Urinary bladder (tissue), 3 donors: ENCODE measurements at regions not wholly inside any gene's neighbourhood (a gene's known extent, or its start where the extent isn't known, plus 50 kb on each side); places are given as distances from the start of the nearest gene placed in this dataset.
"Not testable (repeated sequence)": the region's sequence is repeated elsewhere in the genome, so short reads cannot be mapped to it uniquely, and the experiment has no call there.

ENCODE experiments used
- DNase-seq: peaks from one replicate; pipeline ENCODE4 v3.0.0-alpha.2; 2015; ENCODE audit errors: extremely low spot score
- H3K27ac ChIP-seq: one replicate; pipeline ENCODE4 v1.5.1; 2013; ENCODE audit warnings: low read depth, mild to moderate bottlenecking, moderate library complexity
- H3K36me3 ChIP-seq: one replicate; pipeline ENCODE4 v1.6.1; 2013; ENCODE audit warnings: mild to moderate bottlenecking, moderate library complexity; ENCODE audit not compliant: insufficient read depth
- H3K4me1 ChIP-seq: one replicate; pipeline ENCODE4 v1.6.1; 2013; ENCODE audit warnings: mild to moderate bottlenecking, moderate library complexity; ENCODE audit not compliant: insufficient read depth
- H3K4me3 ChIP-seq: one replicate; pipeline ENCODE4 v1.5.1; 2013; ENCODE audit warnings: low read depth, low read length
- WGBS: extraction: QIAGEN DNeasy Blood & Tissue Kit; methylation state at CpG from one replicate; pipeline ENCODE4 v1.1.7; 2013; 5-methylcytosine and 5-hydroxymethylcytosine counted together
- donor health status: healthy with polysubstance abuse.
- donor health status: healthy.

DNA sequence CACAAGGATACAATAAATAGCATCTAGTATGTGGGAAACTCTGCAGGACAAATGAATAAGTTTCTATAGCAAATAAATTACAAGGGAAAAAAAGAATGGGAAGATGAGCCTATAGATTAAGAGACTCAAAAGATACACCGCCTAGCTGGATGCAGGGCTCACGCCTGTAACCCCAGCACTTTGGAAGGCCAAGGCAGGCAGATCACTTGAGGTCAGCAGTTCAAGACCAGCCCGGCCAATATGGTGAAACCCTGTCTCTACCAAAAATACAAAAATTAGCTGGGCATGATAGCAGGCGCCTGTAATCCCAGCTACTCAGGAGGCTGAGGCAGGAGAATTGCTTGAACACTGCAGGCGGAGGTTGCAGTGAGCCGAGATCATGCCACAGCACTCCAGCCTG, 95.1 kb upstream of the BARHL2 start:
- DNase-seq, H3K4me1 ChIP-seq, H3K36me3 ChIP-seq, H3K27ac ChIP-seq, H3K4me3 ChIP-seq: not testable (repeated sequence)
- WGBS = 77% methylated on average over 6 of the region's 6 CpGs

DNA sequence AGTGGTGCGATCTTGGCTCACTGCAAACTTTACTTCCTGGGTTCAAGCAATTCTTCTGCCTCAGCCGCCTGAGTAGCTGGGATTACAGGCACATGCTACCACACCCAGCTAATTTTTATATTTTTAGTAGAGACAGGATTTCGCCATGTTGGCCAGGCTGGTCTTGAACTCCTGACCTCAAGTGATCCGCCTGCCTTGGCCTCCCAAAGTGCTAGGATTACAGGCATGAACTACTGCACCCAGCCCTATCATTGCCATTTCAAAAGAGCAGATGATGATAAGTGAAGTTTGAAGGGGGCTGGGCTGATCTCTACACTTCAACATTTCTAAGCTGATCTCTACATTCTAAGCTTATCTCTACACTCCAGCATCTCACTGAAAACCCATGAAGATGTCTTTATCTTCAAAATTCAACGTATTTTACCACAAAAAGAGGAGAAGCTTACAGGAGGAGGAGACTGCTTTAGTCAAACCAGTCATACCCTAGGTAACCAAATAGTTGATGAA, 94.4 kb upstream of the BARHL2 start:
- not testable (repeated sequence) for H3K36me3 ChIP-seq, DNase-seq, H3K4me3 ChIP-seq, H3K4me1 ChIP-seq, H3K27ac ChIP-seq
- 57% methylated on average over 5 of the region's 5 CpGs for WGBS

DNA sequence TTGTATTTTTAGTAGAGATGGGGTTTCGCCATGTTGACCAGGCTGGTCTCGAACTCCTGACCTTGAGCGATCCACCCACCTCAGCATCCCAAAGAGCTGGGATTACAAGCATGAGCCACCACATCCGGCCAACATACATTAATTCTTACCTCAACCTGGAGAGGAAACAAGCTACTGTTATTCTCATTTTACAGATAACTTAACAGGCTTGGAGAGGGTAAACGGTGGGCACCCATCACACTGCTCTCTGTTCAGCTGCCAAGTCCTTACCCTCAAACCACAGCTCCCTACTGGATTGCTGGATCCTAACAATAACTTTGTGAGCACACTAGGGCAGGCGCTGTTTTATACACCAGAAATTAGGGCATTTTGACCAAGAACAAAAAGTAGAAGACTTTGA, 93.6 kb upstream of the BARHL2 start:
- no peak overlapping the region for H3K4me3 ChIP-seq
- no peaks in the 10 kb centered on the region for H3K4me1 ChIP-seq
- no peaks in the 10 kb centered on the region for H3K36me3 ChIP-seq
- DNase-seq = no peak
- H3K27ac ChIP-seq = no peak overlapping the region
- WGBS = 93% methylated on average over 6 of the region's 6 CpGs

DNA sequence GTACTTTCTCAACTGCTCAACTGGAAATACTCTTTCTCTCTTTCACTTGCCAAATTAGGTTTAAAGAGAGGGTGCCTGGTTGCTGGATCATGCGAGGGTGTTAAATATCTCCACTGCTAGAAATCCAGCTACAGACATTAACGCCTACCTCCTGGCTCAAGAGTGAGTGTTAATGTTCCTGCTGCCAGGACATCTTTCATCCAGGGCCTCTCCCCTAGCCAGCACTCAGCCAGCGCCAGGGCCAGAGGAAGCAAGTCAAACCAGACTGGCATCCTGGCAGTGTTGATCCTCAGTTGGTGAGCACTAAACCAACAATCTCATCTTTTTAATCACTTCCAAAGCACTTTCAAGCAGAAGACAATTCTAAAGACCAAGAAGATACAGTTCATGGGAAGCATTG, 92.9 kb upstream of the BARHL2 start:
- Histone ChIP-seq H3K4me3 (no peak overlapping the region), H3K27ac (no peak overlapping the region), H3K36me3 (no peaks in the 10 kb centered on the region), H3K4me1 (no peaks in the 10 kb centered on the region)
- WGBS = 56% methylated on average over 3 of the region's 3 CpGs
- no peak for DNase-seq

DNA sequence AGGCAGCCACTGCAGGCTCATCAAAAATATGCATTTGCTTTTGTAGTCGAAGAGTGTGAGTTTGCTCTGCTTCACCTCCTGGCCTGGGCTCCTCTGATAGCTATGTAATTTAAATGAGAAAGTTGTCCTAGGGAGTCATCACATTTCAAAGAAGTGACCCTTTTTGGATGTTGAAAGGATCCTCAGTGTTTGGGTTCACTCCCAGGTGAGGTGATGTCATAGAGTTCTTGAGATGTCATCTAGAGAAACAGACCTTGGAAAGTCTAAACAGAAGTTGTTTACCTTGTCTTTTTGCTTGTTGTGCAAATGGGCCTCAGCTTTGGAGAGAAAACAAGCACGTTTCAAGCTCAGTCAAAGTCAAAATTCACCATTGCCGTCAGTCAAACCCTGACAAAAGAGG, 92.0 kb upstream of the BARHL2 start:
- no peak overlapping the region for H3K4me3 ChIP-seq
- no peaks in the 10 kb centered on the region for H3K36me3 ChIP-seq
- no peak overlapping the region for H3K27ac ChIP-seq
- no peaks in the 10 kb centered on the region for H3K4me1 ChIP-seq
- DNase-seq = no peak
- 29% methylated on average over 3 of the region's 3 CpGs for WGBS

DNA sequence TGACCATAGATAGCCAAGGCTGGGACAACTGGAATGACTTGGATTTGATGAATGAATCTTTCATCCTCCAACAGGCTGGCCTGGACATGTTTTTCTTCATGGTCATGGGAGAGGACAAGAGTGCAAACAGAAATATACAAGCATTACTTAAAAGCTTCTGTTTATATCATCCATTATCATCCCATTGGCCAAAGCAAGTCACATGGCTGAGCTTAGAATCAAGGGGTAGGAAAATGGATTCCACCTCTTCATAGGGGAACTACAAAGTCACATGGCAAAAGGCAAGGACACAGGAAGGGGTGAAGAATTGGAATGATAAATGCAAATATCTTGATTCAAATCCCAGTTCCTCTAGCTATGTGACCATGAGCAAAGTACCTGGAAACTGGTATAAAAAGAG, 90.2 kb upstream of the BARHL2 start:
- Histone ChIP-seq H3K4me3 (no peak overlapping the region), H3K36me3 (no peaks in the 10 kb centered on the region), H3K27ac (no peak overlapping the region), H3K4me1 (no peaks in the 10 kb centered on the region)
- DNase-seq = no peak

DNA sequence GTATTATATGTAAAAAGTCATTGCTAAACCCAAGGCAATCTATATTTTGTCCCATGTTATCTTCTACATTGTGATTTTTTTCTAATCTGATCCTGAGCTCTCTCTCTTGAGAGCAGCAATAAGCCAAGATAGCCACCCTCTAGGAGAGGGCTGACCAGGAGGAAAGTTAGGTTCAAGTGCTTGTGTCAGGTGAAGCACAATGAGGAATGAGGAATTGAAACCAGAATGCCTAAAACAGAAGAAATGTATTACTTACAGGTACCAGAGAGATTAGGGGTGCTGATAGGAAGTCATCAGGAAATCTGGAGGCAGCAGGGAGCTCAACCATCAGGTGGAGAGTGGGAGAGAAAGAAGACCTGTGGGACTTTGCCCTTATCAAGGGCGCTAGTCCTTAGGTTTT, 85.5 kb upstream of the BARHL2 start:
- no peak for DNase-seq
- Histone ChIP-seq H3K36me3 (no peaks in the 10 kb centered on the region), H3K4me1 (no peaks in the 10 kb centered on the region), H3K27ac (no peak overlapping the region), H3K4me3 (no peak overlapping the region)
- WGBS = 80% methylated on average over 1 of the region's 1 CpG

DNA sequence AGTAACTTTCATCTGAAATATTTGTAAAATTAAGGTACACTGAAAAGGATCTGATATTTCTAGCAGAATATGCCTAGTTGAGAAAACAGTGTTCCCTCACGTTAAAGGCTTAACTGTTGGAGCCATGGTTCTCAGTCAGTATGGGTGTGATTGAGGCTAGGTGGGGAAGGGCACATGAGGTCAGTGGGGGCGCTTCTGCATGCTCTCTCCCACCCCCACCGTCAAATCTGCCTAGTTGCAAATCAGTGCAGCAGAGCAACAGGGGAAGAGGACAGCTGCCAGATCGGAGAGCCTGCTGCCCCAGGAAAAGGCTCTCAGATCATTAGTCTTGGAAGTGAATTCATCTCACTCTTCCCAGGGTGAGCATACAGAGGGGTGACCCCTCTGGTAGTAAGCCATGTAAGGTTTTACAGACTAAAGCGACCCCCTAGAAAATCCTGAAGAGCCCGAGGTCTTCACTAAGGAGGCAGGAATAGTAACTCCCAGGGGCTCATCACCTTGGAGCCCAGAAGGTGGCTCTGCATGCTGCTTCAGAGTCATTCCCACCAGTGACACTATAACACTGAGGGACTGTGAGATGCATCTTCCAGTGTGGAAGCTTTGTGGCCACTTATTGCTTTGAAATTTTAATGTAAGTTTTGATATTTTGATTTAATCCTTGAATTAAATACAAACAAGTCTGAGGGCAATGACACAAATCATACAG, 83.1 kb upstream of the BARHL2 start:
- Histone ChIP-seq H3K36me3 (no peaks in the 10 kb centered on the region), H3K4me1 (no peaks in the 10 kb centered on the region), H3K4me3 (no peak overlapping the region), H3K27ac (no peak overlapping the region)
- WGBS = 26% methylated on average over 6 of the region's 6 CpGs
- DNase-seq = no peak

DNA sequence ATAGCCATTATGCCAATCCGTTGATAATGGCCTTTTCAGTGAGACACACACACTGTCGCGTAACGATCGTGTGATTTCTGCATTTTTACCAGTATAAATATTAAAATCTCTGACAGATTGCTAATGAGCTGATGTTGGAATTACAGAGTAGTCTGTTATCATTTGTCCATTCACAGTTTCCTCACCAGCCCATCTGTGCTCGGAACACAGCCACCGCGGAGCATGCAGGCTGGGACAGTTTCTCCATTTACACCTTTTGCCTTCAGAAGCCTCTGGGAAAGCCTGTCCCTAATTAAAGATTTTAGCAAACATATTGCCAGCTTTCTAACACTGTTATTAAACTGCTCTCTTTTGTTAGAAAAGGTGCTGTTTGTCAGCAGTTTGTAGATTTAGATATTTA, 82.2 kb upstream of the BARHL2 start:
- H3K27ac ChIP-seq = no peak overlapping the region
- no peak overlapping the region for H3K4me3 ChIP-seq
- WGBS = 87% methylated on average over 8 of the region's 8 CpGs
- no peaks in the 10 kb centered on the region for H3K4me1 ChIP-seq
- H3K36me3 ChIP-seq = no peaks in the 10 kb centered on the region
- DNase-seq = no peak

DNA sequence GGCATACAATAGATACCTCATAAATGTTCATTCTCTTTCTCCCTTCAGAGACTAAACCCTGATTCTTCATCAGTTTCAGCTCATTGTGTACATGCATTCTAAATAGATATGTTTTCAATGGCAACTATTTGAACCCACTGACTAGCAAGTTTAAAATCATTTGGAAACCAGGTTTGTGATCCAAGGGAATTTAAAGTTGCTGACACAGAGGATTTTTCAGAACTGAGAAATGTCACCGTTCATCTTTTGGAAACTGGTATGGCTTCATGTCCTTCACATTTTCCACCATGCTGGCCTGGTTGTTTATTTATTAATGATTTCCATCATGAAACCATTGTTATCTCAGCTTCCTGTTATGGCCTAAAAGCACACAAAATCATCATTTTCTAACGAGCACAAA, 81.8 kb upstream of the BARHL2 start:
- H3K4me1 ChIP-seq = no peaks in the 10 kb centered on the region
- no peak overlapping the region for H3K4me3 ChIP-seq
- 58% methylated on average over 2 of the region's 2 CpGs for WGBS
- H3K27ac ChIP-seq = no peak overlapping the region
- no peaks in the 10 kb centered on the region for H3K36me3 ChIP-seq
- DNase-seq = no peak

DNA sequence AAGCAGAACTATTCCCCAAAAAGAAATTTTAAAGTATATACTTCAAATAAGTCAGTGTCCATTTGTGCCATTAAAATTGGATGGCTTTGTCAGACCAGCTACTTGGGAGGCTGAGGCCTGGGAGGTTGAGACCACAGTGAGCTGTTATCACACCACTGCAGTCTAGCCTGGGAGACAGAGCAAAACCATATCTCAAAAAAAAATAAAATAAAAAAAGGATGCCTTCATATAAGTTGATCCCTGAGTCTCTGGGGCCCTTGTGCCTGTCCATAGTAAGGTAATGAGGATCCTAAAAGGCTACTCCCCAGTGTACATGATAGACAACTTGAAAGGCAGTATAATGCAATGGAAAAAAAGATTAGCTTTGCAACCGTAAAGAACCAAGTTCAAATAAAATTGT, 81.2 kb upstream of the BARHL2 start:
- DNase-seq = no peak
- Histone ChIP-seq H3K4me1 (no peaks in the 10 kb centered on the region), H3K36me3 (no peaks in the 10 kb centered on the region), H3K4me3 (no peak overlapping the region), H3K27ac (no peak overlapping the region)
- WGBS = 67% methylated on average over 1 of the region's 1 CpG

DNA sequence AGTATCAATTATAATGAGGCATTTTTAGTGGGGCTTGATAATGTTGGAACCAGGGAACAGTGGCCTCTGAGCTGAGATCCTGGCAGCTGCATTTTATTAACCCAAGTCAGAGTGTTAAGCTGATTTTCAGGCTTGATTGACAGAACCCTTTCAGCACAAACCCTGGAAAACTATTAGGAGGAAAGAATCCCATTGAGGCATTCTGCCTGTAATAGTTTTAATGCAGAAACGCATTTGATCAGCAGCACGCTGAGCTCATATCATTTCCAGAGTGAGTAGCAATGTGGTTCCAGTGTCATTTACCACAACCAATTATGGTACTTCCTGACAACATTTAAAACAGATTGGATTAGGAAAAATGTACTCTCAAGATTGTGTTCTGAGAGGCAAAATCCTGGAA, 78.3 kb upstream of the BARHL2 start:
- Histone ChIP-seq H3K4me3 (no peak overlapping the region), H3K27ac (no peak overlapping the region), H3K4me1 (no peaks in the 10 kb centered on the region), H3K36me3 (no peaks in the 10 kb centered on the region)
- no peak for DNase-seq
- WGBS = 38% methylated on average over 2 of the region's 2 CpGs

DNA sequence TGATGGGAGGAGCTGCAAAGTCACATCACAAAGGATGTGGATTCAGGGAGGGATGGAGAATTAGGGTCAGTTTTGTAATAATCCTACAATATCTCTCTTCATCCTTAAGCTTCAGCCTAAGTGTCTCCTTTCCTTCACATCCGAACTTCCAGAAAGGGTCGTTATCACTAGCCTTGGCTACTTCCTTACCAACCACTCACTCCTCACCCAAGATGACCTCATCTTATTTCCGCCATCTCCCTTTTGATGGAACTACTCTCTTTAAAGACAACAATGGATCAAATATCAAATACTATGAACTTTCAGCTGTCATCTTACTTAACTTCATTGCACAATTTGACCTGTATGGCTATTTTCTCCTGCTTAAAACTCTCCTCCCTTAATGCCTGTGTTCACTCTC, 69.6 kb upstream of the BARHL2 start:
- WGBS = 77% methylated on average over 3 of the region's 3 CpGs
- no peaks in the 10 kb centered on the region for H3K4me1 ChIP-seq
- no peaks in the 10 kb centered on the region for H3K36me3 ChIP-seq
- H3K27ac ChIP-seq = no peak overlapping the region
- no peak for DNase-seq
- H3K4me3 ChIP-seq = no peak overlapping the region

DNA sequence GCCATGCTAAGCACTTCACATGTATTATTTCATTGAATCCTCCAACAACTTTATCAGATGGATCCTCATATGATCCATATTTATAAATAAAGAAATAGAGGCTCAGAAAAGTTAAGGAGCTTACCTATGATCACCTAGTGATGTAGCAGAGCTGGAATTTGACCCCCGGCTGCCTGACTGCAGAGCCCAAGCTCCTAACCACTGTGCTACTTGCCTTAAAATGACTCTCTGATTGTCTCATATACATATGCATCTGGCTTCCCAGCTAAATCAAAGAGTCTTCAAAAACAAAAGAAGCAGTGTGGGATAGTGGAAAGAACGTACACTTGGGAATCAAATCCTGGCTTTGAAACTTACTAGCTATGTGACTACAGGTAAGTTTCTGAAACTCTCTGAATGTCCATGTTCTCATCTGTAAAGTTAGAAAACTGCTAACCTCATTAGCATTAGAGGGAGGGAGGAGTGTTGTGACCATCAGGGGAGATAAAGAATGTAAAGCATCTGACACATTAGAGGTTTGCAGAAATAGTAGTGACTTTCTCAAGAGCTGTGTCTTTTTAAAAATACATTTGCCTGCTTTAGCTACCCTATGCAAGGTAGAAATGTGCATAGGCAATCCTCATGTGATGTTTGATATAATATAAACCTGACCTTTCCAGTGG, 67.2 kb upstream of the BARHL2 start:
- no peak overlapping the region for H3K27ac ChIP-seq
- no peaks in the 10 kb centered on the region for H3K36me3 ChIP-seq
- no peak overlapping the region for H3K4me3 ChIP-seq
- no peaks in the 10 kb centered on the region for H3K4me1 ChIP-seq
- WGBS = 49% methylated on average over 2 of the region's 2 CpGs
- no peak for DNase-seq
